ENCODE measurements at regions not wholly inside any gene's neighbourhood (a gene's known extent, or its start where the extent isn't known, plus 50 kb on each side); places are given as distances from the start of the nearest gene placed in this dataset.

- DNase-seq, result no peak
Observed at GRCh38 chr13:104204177-104204576, 1138.0 kb upstream of the SLC10A2 start.

GRCh38 chr13:104198801-104199200, 1132.6 kb upstream of the SLC10A2 start:
- no peak for DNase-seq

DNA sequence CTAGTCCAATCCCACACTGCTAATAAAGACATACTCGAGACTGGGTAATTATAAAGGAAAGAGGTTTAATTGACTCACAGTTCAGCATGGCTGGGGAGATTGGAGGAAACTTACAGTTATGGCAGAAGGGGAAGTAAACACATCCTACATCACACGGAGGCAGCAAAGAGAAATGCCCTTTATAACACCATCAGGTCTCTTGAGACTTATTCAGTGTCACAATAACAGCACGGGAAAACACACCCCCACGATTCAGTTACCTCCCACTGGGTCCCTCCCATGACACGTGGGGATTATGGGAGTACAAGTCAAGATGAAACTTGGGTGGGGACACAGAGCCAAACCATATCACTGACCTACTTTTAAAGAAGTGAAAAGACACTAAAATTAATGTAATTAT, 1130.4 kb upstream of the SLC10A2 start:
- no peak for DNase-seq

GRCh38 chr13:104181526-104182231, 1115.5 kb upstream of the SLC10A2 start:
- DNase-seq, result no peak

GRCh38 chr13:104170980-104171555, 1104.9 kb upstream of the SLC10A2 start:
- DNase-seq, result no peak

- DNase-seq, result no peak
Observed at GRCh38 chr13:104163866-104164630, 1097.8 kb upstream of the SLC10A2 start.

DNA sequence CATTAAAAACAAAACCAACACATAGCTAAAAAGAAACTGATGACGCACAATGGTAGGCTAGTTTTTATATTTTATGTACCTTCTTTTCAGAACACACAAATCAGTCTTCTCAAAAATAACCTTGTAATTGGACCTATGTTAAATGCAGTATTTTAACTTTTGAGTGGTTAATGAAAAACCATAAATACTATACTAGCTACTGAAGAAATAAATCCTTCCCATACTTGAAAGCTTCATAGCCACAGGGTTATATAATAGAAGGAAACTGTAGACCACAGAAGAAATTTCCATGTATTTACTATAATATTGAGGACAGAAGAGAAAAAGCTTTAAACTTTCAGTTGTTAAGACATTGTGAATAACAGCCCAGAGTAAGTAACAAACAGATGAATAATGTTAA, 1094.3 kb upstream of the SLC10A2 start:
- DNase-seq, result no peak

GRCh38 chr13:104143760-104144416, 1077.7 kb upstream of the SLC10A2 start:
- DNase-seq, result no peak

DNA sequence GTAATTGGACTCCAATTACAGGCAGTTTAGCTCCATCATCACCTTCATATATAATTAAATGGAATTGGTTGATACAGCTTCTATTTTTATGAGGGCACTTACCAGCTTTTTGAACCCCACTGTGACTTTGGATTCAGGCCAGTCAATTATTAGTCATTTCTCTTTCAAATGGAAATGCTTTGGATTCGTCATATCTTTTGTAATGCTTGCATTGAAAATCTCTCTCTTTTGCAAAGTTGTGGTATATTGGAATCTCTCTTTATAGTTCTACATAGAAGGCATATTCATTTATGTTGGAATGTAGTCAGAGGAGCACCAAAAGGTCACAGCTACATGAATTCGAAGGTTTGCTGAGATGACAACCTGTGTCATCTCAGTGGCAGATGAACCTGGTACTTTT, 1074.3 kb upstream of the SLC10A2 start:
- DNase-seq, result peak; percentile 52

GRCh38 chr13:104137416-104137815, 1071.2 kb upstream of the SLC10A2 start:
- DNase-seq, result no peak

GRCh38 chr13:104132849-104133248, 1066.6 kb upstream of the SLC10A2 start:
- no peak for DNase-seq

- DNase-seq, result no peak
Observed at GRCh38 chr13:104114101-104114500, 1047.9 kb upstream of the SLC10A2 start.

- DNase-seq, result peak; percentile 3
Observed at GRCh38 chr13:104111031-104111430, 1044.8 kb upstream of the SLC10A2 start.

DNA sequence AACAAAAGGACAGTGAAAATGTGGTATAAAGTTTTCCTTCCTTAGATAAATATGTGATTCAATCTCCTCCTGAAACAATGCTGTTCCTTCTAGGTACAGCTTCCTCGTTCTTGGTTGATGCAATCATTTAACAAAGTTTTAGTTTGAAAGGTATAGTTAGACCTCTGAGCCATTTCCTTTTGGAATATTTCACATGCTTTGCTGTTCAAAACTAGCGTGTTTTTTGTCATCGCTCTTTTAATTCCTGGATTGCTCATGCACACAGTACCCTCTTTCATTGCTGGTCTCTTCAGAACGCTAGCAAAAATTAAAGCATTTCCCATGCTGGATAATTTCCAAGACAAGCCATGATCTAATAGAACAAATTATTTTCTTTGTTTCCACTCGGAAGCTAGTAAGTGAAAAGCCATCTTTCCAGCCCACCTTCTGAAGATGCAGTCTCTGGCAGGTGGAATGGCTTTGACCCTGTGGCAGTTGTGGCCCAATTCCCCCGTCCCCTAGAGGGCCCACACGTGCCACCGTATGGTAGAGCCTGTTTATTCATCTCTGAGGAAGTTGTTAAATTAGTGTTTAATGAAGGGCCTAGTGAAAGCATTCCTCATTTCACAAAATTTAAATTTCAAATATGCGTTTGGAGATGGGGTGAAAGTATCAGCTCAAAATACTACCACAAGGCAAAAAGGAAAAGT, 1040.6 kb upstream of the SLC10A2 start:
- DNase-seq, result no peak

DNA sequence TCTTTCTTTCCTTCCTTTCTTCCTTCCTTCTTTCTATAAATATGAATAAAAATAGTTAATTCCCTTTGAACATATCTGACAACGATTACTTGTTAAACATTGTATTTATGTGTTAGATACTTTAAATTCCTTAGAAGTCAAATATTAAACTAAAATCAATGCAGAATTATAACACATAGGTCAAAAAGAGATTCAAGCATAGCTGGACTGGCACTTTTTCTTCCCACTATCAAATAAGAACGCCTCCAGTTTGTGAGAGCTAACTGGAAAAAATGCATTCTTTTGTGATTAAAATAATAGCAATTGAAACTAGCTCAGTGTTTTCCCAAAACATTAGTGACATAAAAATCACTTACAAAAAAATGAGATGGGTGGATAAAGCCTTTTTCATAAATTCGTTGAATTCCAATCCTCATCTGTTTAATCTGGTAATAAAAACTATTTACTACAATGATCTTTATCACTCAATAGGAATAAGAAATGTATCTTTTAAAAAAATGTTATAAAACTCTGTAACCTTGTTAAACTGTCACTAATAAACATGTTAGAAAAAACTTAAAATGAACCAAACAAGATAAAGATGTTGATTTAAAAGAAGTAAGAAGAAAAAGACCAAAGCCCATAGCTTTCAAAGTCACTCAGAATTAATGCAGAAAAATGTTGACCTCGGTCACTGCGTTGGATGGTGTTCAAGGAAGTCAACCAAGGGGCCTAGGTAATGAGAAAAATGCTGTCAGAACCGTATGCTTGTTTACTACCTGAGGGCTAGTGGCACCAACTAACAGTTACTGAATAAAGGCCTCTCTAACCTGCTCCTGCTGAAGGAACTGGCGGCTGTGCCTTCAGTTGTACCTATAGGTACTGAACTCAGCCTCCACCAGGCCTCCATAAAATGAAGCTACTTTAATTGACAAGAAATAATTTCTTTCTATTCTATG, 1039.5 kb upstream of the SLC10A2 start:
- DNase-seq, result no peak

DNA sequence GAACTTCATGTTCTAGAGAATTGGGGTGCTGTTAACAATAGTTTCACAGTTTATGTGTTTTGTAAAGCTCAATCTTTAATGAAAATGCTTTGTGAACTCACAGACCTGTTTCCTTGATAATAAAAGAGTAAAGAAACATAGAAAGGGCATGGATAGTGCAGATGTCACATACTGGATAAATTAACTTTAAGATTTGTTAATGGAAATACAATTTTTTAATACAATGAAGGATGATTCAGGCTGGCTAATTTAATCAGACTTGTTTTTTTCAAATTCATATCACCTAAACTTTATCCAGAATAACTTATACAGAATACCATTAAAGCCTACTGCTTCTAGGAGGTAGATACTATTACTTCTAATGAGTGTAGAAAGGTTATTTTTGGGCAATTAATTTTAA, 1033.5 kb upstream of the SLC10A2 start:
- no peak for DNase-seq

DNA sequence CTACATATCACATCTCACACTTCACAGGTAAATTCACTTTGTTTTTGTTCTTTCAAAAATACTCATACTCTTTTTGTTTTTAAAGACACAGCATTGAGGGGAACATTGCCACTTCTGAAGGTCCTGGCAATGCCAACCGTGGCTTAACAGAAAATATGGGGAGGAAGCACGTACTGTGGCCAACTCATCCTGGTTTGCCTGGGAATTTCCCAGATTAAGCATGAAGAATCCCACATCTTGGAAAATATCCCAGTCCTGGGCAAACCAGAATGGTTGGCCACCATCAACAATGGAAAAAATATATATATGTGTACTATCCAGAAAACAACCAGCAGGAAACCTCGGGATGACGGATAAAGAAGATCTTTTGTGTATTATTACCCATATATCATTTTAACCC, 1032.2 kb upstream of the SLC10A2 start:
- DNase-seq, result no peak

DNA sequence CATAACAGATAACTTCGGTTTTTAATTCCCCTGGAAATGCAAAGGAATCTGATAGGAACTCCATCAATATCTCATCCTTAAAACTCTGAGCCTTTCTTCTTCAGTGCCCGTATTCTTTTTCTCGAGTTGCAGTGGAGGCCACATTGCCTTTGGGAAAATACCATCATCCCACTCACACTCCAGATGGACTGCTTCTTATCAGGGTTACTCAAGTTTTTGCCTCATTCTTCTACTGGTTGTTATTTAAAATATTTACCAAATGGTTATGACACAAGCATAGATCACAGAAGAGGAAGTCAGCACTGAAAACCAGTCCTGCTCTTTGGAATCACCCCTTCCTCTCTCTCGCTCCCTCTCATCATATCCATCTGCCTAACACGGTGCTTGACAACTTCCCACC, 1020.5 kb upstream of the SLC10A2 start:
- DNase-seq, result no peak

DNA sequence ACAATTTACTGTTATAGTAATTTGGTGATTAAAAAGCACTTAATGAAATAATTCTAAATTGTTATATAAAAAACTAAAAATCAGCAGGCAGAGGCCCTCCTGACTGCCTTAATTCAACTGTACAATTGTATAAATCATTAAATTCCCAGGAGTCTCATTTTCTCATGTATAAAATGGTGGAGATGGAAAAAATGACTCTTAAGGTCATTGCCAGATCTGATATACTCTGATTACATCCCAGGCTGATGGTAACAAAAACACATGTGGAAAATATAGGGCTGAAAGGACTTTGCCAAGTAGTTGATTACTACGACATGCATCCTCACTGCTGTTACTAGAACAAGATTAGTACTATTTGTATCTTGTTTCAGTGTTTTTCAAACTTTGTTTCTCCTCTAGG, 1020.0 kb upstream of the SLC10A2 start:
- DNase-seq, result no peak

GRCh38 chr13:104085611-104086010, 1019.4 kb upstream of the SLC10A2 start:
- DNase-seq, result no peak

GRCh38 chr13:104074326-104074725, 1008.1 kb upstream of the SLC10A2 start:
- no peak for DNase-seq

GRCh38 chr13:104071806-104072205, 1005.6 kb upstream of the SLC10A2 start:
- DNase-seq, result no peak

Data from fibroblast of skin of right biceps (primary cell).